Thyroid gland (tissue), 4 donors: ENCODE measurements at regions not wholly inside any gene's neighbourhood (a gene's known extent, or its start where the extent isn't known, plus 50 kb on each side); places are given as distances from the start of the nearest gene placed in this dataset.
A peak's percentile ranks its signal among the peaks of the same experiment; 100 is the strongest.

Source experiments
- DNase-seq, 2 donors: peaks; one replicate each; pipeline ENCODE4 v3.0.0-alpha.2; 2019
- H3K27ac ChIP-seq, 3 donors: fragments of 200-600 bp; sonication (generic); 1 replicate in 2 of 3; 2 replicates in 1 of 3; pipeline ENCODE4 v1.5.1; 2016 to 2019; ENCODE audit warnings: mild to moderate bottlenecking in 1 of 3, moderate library complexity in 1 of 3
- H3K27me3 ChIP-seq: fragments of 200-600 bp; sonication (generic); one replicate; pipeline ENCODE4 v1.5.1; 2019
- H3K36me3 ChIP-seq, 2 donors: fragments of 200-600 bp; sonication (generic); one replicate each; pipeline ENCODE4 v1.5.1; 2016 to 2019
- H3K4me1 ChIP-seq, 2 donors: fragments of 200-600 bp; sonication (generic); one replicate each; pipeline ENCODE4 v1.5.1; 2017 to 2019
- H3K4me3 ChIP-seq, 3 donors: fragments of 200-600 bp; sonication (generic); replicated peaks in 1 of 3; 1 replicate in 2 of 3; 2 replicates in 1 of 3; pipeline ENCODE4 v1.5.1; 2016; ENCODE audit warnings: mild to moderate bottlenecking in 1 of 3
- H3K9me3 ChIP-seq: fragments of 200-600 bp; sonication (generic); one replicate; pipeline ENCODE4 v1.5.1; 2017
- CTCF ChIP-seq, 6 experiments: fragments of 200-600 bp in 3 of 6; fragments of 450-650 bp in 3 of 6; sonication (generic) in 3 of 6; IDR thresholded peaks; one replicate each; pipeline ENCODE4 v1.5.1; 2016 to 2019; ENCODE audit warnings: antibody characterized with exemption in 6 of 6, mild to moderate bottlenecking in 2 of 6, inconsistent platforms in 1 of 6, moderate library complexity in 1 of 6
- POLR2A ChIP-seq, 2 donors: fragments of 450-650 bp; IDR thresholded peaks; one replicate each; pipeline ENCODE4 v1.6.1; 2017; ENCODE audit warnings: antibody characterized with exemption in 2 of 2, mild to moderate bottlenecking in 2 of 2, moderate library complexity in 1 of 2
- WGBS, 2 donors: methylation state at CpG; one replicate each; pipeline ENCODE4 v1.1.5; 2017; 5-methylcytosine and 5-hydroxymethylcytosine counted together
- intact Hi-C: fragments of 100-400 bp; cut with DNase I; formaldehyde crosslinking; loops from one replicate; pipeline ENCODE4 v1.15.1; 2023

GRCh38 chr10:88129013-88129412, 265.6 kb downstream of the PTEN start:
- Histone ChIP-seq H3K36me3 (no peaks in the 10 kb centered on the region), H3K4me1 (peaks cover 15 to 18% of the 10 kb centered on the region in 2 donors), H3K27me3 (no peaks in the 10 kb centered on the region), H3K4me3 (no peak overlapping the region), H3K9me3 (no peaks in the 10 kb centered on the region), H3K27ac (no peak overlapping the region)
- intact Hi-C loops = no loop called here
- TF ChIP-seq POLR2A (IDR thresholded peaks at IDR 0.05) (no peak), CTCF (IDR thresholded peaks at IDR 0.05) (no peak)
- WGBS, 2 donors = 88 to 89% methylated on average over 2 of the region's 2 CpGs
- DNase-seq = peak in 1 of 2 donors; percentile 15

- no peak for DNase-seq
- TF ChIP-seq CTCF (IDR thresholded peaks at IDR 0.05) (no peak), POLR2A (IDR thresholded peaks at IDR 0.05) (no peak)
- Histone ChIP-seq H3K27me3 (no peaks in the 10 kb centered on the region), H3K27ac (peak overlapping the region; percentile 54 to 72 (median 63)), H3K9me3 (no peaks in the 10 kb centered on the region), H3K4me1 (peaks cover 22% of the 10 kb centered on the region in 2 donors), H3K36me3 (no peaks in the 10 kb centered on the region), H3K4me3 (no peak overlapping the region)
- WGBS, 2 donors = 93 to 97% methylated on average over 1 of the region's 1 CpG
- intact Hi-C loops = no loop called here
Observed at GRCh38 chr10:88130912-88131311, 267.5 kb downstream of the PTEN start.

GRCh38 chr10:88131511-88132139, 268.2 kb downstream of the PTEN start:
- 25 to 53% methylated on average over 7 of the region's 7 CpGs for WGBS, 2 donors
- H3K9me3 ChIP-seq = no peaks in the 10 kb centered on the region
- no peaks in the 10 kb centered on the region for H3K36me3 ChIP-seq
- TF ChIP-seq CTCF (IDR thresholded peaks at IDR 0.05) (peak in 5 of 6 experiments; percentile 23 to 83 (median 54)), POLR2A (IDR thresholded peaks at IDR 0.05) (peak in 1 of 2 donors; percentile 31)
- H3K27me3 ChIP-seq = no peaks in the 10 kb centered on the region
- H3K4me1 ChIP-seq = peaks cover 26 to 27% of the 10 kb centered on the region in 2 donors
- peak overlapping the region; percentile 63 to 72 (median 66) for H3K27ac ChIP-seq
- intact Hi-C loops = no loop called here
- peak; percentile 98 to 99 for DNase-seq
- H3K4me3 ChIP-seq = no peak overlapping the region

- Histone ChIP-seq H3K4me3 (no peak overlapping the region), H3K27me3 (no peaks in the 10 kb centered on the region), H3K4me1 (peaks cover 29 to 35% of the 10 kb centered on the region in 2 donors), H3K36me3 (no peaks in the 10 kb centered on the region), H3K9me3 (no peaks in the 10 kb centered on the region), H3K27ac (peak overlapping the region in 2 of 3 donors; percentile 51 to 69)
- TF ChIP-seq POLR2A (IDR thresholded peaks at IDR 0.05) = no peak
- TF ChIP-seq CTCF (IDR thresholded peaks at IDR 0.05) = no peak
- 20 to 28% methylated on average over 2 of the region's 2 CpGs for WGBS, 2 donors
- intact Hi-C loops = no loop called here
- DNase-seq = peak; percentile 71 to 75
Observed at GRCh38 chr10:88136712-88137111, 273.3 kb downstream of the PTEN start.

- intact Hi-C loops = no loop called here
- Histone ChIP-seq H3K36me3 (no peaks in the 10 kb centered on the region), H3K4me3 (no peak overlapping the region), H3K27me3 (no peaks in the 10 kb centered on the region), H3K4me1 (peaks cover 22 to 23% of the 10 kb centered on the region in 2 donors), H3K9me3 (no peaks in the 10 kb centered on the region), H3K27ac (no peak overlapping the region)
- DNase-seq = no peak
- no peak for TF ChIP-seq POLR2A (IDR thresholded peaks at IDR 0.05)
- no peak for TF ChIP-seq CTCF (IDR thresholded peaks at IDR 0.05)
- 80 to 90% methylated on average over 2 of the region's 2 CpGs for WGBS, 2 donors
Observed at GRCh38 chr10:88138319-88138848, 275.0 kb downstream of the PTEN start.
